A673 (cell line): ENCODE measurements at regions not wholly inside any gene's neighbourhood (a gene's known extent, or its start where the extent isn't known, plus 50 kb on each side); places are given as distances from the start of the nearest gene placed in this dataset.
"Not testable (repeated sequence)": the region's sequence is repeated elsewhere in the genome, so short reads cannot be mapped to it uniquely, and the experiment has no call there.

Experiments used
- CTCF ChIP-seq: fragments of 300-800, 200-600 bp; sonication (generic); conservative IDR thresholded peaks from 2 replicates; pipeline ENCODE4 v1.5.1; 2017; ENCODE audit warnings: low read depth, mild to moderate bottlenecking, antibody characterized with exemption, low read length, moderate library complexity, mixed read lengths
- EZH2 ChIP-seq: fragments of 200-600 bp; sonication (generic); IDR thresholded peaks from 2 replicates; pipeline ENCODE4 v1.6.1; 2017; ENCODE audit warnings: borderline replicate concordance, low read depth, mild to moderate bottlenecking, mixed read lengths, antibody characterized with exemption, low read length; ENCODE audit not compliant: poor library complexity, severe bottlenecking

- not testable (repeated sequence) for TF ChIP-seq EZH2, CTCF
Measured at GRCh38 chr1:90281886-90282285, 287.0 kb downstream of the ZNF326 start.
